HG02884 (cell line): ENCODE measurements at regions not wholly inside any gene's neighbourhood (a gene's known extent, or its start where the extent isn't known, plus 50 kb on each side); places are given as distances from the start of the nearest gene placed in this dataset.

ENCODE experiments used
- ATAC-seq: cut with Tn5 transposase; IDR thresholded peaks from one replicate; pipeline ENCODE4 v1.9.1; 2021; ENCODE audit warnings: mild to moderate bottlenecking, moderate library complexity; ENCODE audit not compliant: unreplicated experiment

DNA sequence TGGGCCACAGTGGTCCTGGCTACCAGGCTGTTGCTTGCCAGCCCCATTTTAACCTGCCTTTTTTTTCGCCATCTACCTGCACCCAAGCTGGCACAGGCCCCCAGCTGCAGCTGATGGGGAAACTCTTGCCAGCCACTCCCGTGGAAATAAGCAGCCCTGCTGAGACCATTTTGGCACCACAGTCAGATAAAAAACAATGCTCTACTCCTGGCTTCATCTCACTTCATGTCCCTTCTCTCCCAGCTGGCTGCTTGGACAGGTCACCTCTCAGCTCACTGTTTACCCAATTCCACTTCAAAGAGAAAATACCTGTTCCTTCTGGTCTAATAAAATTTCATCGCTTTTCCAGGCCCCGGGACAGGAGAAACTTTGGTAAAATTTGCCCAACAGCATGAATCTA lies 322.6 kb upstream of the SLC30A5 start:
- no peak for ATAC-seq

- no peak for ATAC-seq
These were observed 322.1 kb upstream of the SLC30A5 start for GRCh38 chr5:68771732-68772131.

- no peak for ATAC-seq
These were observed 317.4 kb upstream of the SLC30A5 start for GRCh38 chr5:68776381-68776780.

DNA sequence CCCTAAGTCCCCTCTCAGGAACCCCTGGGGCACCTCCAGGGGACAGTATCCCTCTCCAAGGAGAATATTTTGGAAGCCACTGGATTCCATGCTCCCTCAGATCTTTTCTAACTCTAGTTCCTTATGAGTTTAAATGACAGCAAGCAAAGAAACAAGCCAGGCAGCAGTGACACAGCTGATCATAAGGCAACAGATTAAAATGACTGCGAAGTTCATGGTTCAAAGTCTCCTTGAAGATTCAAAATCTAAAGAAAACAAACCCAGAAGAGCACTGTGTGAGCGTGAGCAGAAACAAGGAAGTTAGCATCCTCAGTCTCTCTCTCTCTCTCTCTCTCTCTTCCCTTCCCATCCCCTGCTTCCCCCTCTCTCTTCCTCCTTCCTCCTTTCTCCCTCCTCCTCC lies 316.7 kb upstream of the SLC30A5 start:
- ATAC-seq, result no peak

GRCh38 chr5:68778484-68778883 lies 315.3 kb upstream of the SLC30A5 start:
- ATAC-seq, result no peak

DNA sequence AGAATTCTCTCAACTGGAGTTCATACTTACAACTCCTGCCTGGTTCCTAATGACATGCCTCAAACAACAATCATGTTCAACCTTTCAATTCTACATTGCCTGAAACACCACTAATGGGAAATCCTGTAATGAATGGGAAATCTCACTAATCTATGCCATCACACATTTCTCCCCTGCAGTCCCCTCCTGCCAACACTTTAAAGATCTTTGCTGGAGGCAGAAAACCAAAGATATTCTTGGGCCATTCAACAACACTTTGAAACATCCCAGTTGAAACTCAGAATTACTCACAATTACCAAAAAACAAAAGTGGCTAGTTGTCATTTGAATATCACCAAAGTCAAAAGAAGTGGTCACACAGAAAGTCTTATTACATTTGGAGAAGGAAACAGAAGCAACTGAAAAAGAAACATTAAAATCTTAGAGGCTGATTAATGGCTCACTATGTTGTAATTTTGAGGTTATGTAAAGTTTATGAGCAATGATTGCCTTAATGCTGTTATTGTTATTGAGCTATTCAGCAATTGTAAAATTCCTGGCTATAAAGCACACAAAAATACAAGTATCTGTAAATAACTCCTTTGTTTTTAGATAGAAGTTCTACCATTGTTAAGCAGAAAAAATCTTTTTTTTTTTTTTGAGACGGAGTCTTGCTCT lies 313.4 kb upstream of the SLC30A5 start:
- no peak for ATAC-seq

DNA sequence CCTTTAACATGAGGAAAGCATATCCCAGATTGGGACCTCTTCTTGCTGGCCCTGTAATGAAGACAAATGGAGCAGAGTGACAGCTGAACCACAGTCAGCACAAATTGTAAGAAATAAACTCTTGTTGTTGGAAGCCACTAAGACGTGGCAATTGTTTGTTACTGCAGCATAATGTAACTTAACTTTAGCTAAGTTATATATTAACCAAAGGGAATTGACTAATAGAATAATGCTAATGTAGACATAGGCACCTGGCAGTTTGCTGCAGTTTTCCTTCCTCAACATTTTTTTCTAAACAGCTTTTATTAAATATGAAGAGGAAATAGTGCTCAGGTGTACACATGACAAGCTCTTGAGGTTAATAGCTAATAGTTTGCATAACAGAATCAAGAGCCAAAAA lies 300.7 kb upstream of the SLC30A5 start:
- ATAC-seq, result no peak

DNA sequence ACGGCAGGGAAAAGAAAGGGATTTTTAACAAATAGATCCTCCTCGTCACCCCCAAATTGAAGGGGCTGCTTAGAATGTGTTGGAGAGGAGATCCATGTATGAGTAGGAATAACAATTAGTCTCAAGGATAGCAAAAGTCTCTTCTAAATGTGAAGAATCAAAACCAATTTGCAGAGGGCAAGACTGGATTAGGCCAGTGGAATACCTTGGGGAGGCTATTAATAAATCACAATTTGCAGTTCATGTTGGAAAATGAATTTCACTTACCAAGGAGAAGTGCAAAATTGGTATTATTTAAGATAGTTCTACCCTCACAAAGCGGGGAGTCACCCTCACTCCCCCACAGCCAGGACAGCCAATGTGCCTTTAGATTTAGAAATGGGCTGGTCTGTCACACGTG lies 299.8 kb upstream of the SLC30A5 start:
- no peak for ATAC-seq

GRCh38 chr5:68795190-68795589 lies 298.6 kb upstream of the SLC30A5 start:
- ATAC-seq, result no peak

DNA sequence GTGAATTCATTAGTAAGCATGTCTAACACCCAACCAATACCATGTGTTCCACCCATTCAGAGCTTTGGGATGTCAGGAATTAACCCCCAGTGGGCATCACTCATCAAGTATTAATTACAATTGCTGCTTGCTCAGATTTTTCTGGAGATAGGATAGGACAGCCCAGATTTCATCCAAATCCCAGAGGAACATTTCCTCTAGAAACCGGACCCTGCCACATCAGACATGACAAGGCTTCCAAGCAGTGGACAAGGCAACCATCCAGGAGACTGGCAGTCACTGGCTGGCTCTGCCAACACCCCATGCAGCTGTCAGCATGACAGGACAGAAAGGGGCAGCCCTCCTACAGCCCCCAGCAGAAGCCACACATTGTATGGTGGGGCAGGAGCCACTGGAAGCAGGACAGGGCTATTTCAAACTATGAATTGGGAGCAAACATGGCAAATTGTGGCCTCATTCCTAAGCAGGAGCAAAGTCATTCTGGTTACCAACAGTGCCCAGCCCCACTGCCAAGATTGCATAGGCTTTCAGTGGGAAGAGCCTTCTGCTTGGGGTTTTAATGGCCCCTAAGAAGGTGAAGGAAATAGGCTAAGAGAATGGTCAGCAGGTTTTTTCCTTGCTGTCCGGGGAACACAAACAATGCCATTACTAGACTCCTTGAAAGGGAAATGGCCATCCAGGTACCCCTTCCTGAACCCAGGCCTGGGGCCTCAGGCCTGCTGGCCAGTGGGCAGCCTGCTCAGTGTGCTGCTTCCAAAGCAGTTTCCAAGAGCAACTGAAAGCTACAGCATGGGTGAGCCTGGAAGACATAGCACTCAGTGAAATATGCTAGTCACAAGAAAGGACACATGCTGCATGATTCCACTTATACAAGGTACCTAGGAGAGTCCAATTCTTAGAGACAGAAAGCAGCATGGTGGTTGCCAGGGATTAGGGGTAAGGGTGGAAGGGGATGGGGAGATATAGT lies 294.7 kb upstream of the SLC30A5 start:
- ATAC-seq, result no peak

- no peak for ATAC-seq
These were observed 291.4 kb upstream of the SLC30A5 start for GRCh38 chr5:68802430-68802829.

DNA sequence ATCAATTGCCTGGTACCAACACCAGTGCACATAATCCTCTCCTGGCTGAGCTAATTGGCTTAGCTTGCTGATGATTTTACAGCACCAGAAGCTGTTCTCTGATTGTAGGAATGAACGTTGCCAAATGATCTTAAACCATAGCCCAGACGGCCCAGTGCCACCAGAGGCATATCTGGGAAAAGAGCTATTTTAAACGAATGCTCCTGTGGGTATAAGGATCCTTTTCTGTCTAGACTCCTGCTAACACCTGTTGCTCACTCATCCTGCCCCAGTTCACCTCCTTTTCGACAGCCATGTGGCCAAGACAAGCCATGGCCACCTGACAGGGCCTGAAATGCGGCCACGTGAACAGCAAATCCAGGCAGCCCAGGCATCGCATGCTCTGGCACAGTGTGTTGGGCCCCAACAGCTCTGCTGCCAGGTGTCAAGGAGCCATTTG lies 289.9 kb upstream of the SLC30A5 start:
- no peak for ATAC-seq

DNA sequence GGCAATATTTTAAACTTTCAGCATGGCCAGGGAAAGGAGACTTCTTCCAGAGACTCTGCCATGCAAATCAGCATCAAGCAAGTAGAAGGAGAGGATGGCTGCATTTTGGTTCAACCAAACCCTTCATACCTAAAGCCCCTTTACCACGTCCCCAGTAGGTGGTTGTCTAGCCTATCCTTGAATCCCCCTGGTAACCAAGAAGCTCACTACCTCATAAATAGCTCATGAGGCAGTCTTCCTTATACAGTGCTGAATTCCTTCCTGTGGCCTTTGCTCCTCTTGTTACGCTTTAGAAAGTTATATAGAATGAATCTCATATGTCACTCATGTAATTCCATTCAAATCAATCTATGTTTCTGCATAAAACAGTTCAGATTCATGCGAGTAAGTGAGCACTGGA lies 289.5 kb upstream of the SLC30A5 start:
- no peak for ATAC-seq

DNA sequence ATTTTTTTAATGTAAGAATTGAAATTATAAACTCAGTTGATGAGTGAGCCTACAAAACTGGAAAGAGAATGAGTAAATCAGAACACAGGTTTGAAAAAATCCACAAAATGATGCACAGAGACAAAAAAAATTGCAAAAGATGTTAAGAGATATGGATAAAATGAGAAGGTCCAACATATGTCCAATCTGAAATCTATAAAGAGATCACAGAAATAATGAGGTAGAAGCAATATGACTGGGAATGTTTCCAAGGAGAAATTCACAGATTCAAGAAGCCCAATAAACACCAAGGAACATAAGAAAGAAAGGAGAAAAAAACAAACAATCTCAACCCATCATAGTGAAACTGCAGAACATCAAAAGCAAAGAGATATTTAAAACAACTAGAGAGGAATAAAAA lies 288.4 kb upstream of the SLC30A5 start:
- no peak for ATAC-seq

DNA sequence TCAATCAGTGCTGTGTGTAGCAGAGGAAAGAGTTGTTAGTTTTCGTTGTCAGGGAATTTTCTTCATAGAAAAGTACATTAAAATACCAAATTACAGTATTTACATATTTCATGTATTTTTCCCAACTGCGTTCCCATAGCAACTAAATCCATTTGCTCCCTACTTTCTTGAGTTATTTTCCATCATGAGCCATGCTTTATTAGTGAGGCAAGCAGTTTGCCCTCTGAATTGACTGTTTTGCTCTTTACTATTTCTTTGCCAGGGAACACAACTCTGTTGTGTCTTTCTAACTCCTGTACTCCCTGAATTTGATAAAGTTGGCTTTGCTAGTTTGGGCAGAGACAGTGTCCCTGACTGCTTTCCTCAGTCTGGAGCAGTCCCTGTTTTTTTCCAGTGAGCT lies 276.2 kb upstream of the SLC30A5 start:
- no peak for ATAC-seq

GRCh38 chr5:68818057-68818695 lies 275.6 kb upstream of the SLC30A5 start:
- no peak for ATAC-seq

GRCh38 chr5:68818870-68819269 lies 274.9 kb upstream of the SLC30A5 start:
- ATAC-seq, result no peak

DNA sequence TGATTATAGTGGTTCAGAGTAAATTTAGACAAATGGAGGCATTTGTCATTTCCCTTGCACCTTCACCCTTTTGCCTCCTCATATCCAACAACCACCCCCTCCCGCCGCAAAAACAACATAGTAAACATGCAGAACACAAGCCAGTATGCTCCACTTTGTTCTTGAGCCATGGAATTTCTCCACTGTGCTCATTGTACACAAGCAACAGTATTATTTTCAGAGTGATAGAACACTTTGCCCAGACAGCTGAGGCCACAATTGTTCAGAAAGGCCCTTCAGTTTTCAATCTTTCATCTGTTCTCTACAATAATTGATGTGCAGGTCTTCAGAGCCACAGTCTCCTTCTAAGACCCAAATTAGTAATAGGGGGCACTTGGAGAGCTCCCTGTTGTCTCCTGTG lies 272.8 kb upstream of the SLC30A5 start:
- no peak for ATAC-seq

DNA sequence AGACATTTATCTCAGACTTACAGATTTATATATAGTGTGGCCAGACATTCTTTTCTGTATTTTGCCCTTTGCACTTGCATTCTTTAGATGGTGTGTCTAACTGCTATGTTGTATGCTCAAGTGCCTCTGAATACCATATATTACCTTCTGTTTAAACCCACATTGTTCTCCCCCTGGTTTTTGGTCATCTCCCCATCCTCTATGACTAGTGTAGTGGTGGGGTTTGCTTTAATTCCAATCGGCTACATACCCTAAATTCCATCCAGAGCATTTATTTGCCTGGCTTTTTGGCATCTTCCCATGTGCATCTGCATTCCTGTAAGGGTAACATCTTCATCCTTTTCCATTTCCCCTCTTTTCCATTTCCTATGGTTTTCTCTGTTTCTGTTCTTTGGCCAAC lies 271.0 kb upstream of the SLC30A5 start:
- no peak for ATAC-seq

- no peak for ATAC-seq
These were observed 270.5 kb upstream of the SLC30A5 start for GRCh38 chr5:68823301-68823700.

DNA sequence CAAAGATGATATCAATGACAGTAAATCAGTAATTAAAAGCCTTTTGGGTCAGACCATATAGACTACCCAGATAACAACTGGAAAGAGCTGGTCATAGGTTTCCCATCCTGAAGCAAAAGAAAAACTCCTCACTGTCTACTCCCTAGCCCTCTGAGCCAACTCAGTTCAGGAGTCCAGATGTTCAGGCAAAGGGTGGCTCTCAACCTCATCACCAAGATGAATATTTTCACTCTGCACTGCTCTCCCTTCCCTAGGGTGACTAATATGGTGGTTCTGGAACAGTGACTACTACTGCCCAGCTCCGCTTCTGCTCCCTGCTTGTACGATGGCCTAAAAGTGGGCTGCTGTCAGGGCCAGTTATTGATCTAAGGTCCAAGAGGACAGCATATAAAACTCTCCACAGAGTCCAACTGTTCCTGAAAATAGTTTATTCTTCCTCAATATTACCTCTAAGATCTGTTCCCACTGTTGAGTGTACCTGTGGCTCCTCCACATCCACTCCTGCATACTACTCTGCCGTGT lies 263.4 kb upstream of the SLC30A5 start:
- no peak for ATAC-seq
